ENCODE measurements at regions not wholly inside any gene's neighbourhood (a gene's known extent, or its start where the extent isn't known, plus 50 kb on each side); places are given as distances from the start of the nearest gene placed in this dataset.

DNA sequence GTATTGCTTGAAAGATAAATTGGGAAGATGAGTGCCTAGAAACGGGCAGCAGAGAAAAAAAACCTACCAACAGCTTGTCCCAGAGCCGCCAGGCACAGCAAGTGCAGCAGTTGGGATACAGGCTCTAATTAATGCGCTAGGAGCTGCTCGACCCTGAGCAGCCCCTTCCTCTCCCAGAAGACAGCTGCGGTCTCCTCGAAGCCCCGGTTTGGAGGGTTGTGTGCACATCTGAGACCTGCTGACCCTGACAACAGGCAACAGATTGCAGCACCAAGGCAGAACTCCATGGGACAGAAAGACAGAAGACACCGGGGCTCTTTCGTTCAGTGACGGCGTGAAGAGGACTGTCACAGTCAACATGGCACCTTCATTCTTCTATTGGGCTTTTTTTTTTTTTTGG is 101.4 kb downstream of the TSEN15 start:
- Histone ChIP-seq H3K27ac (no peak overlapping the region), H3K27me3 (ENCODE audit: insufficient read depth, low read depth) (no peaks in the 10 kb centered on the region), H3F3A (ENCODE audit: insufficient read depth, low read depth) (no peaks in the 10 kb centered on the region), H3K79me2 (ENCODE audit: low read depth) (no peaks in the 10 kb centered on the region), H3K9me2 (ENCODE audit: insufficient read depth) (no peaks in the 10 kb centered on the region; the same call in 1 of the 2 replicates), H2AFZ (no peak overlapping the region), H3K36me3 (ENCODE audit: low read depth) (no peaks in the 10 kb centered on the region), H4K20me1 (ENCODE audit: insufficient read depth) (no peaks in the 10 kb centered on the region), H3K4me3 (no peak overlapping the region), H3K4me2 (no peak overlapping the region), H3K4me1 (replicated peaks; ENCODE audit: insufficient read depth) (no peaks in the 10 kb centered on the region), H3K9me3 (ENCODE audit: insufficient read depth, low read depth) (no peaks in the 10 kb centered on the region)
- DNase-seq = no peak
- ChIA-PET CTCF (no interaction called here), POLR2A (ENCODE audit: unreplicated experiment) (no interaction called here)
- intact Hi-C loops (cut with micrococcal nuclease; ENCODE audit: unreplicated experiment) = no loop called here
- BruUV-seq (replicated peaks) = no TSS peak
- TF ChIP-seq, protein P1, sequence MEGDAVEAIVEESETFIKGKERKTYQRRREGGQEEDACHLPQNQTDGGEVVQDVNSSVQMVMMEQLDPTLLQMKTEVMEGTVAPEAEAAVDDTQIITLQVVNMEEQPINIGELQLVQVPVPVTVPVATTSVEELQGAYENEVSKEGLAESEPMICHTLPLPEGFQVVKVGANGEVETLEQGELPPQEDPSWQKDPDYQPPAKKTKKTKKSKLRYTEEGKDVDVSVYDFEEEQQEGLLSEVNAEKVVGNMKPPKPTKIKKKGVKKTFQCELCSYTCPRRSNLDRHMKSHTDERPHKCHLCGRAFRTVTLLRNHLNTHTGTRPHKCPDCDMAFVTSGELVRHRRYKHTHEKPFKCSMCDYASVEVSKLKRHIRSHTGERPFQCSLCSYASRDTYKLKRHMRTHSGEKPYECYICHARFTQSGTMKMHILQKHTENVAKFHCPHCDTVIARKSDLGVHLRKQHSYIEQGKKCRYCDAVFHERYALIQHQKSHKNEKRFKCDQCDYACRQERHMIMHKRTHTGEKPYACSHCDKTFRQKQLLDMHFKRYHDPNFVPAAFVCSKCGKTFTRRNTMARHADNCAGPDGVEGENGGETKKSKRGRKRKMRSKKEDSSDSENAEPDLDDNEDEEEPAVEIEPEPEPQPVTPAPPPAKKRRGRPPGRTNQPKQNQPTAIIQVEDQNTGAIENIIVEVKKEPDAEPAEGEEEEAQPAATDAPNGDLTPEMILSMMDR (conservative IDR thresholded peaks at IDR 0.05) = no peak

DNA sequence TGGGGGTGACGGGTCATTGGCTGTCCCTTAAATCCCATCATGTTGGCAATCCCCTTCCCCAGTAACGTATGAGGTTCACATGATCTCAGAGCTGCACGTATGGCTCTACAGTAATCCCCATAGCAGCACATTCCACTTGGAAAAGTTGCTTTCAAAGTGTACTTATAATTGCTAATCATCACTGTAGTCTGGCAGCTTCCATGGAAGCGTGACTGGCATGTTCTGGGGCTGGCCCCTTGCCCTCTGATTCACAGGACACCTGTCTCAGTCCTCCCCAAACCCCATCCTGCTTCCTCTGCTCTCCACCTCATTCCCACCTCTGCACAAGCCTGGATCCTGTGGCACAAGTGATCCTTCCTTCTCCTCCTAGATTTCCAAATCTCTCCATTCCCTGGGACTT is 102.2 kb downstream of the TSEN15 start:
- no peaks in the 10 kb centered on the region for H3K9me3 ChIP-seq (ENCODE audit: insufficient read depth, low read depth)
- no peaks in the 10 kb centered on the region for H3K79me2 ChIP-seq (ENCODE audit: low read depth)
- ChIA-PET POLR2A (ENCODE audit: unreplicated experiment) (no interaction called here), CTCF (no interaction called here)
- no TSS peak for BruUV-seq (replicated peaks)
- no peak overlapping the region for H3K4me3 ChIP-seq
- H3K4me1 ChIP-seq (replicated peaks; ENCODE audit: insufficient read depth) = no peaks in the 10 kb centered on the region
- no peaks in the 10 kb centered on the region for H3K36me3 ChIP-seq (ENCODE audit: low read depth)
- H3K27me3 ChIP-seq (ENCODE audit: insufficient read depth, low read depth) = no peaks in the 10 kb centered on the region
- intact Hi-C loops (cut with micrococcal nuclease; ENCODE audit: unreplicated experiment) = no loop called here
- no peak for TF ChIP-seq EZH2 (IDR thresholded peaks at IDR 0.05; ENCODE audit: low read depth)
- TF ChIP-seq, protein P1 (conservative IDR thresholded peaks at IDR 0.05) = no peak
- H4K20me1 ChIP-seq (ENCODE audit: insufficient read depth) = no peaks in the 10 kb centered on the region
- no peaks in the 10 kb centered on the region; the same call in 1 of the 2 replicates for H3K9me2 ChIP-seq (ENCODE audit: insufficient read depth)
- H3F3A ChIP-seq (ENCODE audit: insufficient read depth, low read depth) = no peaks in the 10 kb centered on the region
- H2AFZ ChIP-seq = no peak overlapping the region
- no peak overlapping the region for H3K27ac ChIP-seq
- no peak overlapping the region for H3K4me2 ChIP-seq
- no peak for DNase-seq

DNA sequence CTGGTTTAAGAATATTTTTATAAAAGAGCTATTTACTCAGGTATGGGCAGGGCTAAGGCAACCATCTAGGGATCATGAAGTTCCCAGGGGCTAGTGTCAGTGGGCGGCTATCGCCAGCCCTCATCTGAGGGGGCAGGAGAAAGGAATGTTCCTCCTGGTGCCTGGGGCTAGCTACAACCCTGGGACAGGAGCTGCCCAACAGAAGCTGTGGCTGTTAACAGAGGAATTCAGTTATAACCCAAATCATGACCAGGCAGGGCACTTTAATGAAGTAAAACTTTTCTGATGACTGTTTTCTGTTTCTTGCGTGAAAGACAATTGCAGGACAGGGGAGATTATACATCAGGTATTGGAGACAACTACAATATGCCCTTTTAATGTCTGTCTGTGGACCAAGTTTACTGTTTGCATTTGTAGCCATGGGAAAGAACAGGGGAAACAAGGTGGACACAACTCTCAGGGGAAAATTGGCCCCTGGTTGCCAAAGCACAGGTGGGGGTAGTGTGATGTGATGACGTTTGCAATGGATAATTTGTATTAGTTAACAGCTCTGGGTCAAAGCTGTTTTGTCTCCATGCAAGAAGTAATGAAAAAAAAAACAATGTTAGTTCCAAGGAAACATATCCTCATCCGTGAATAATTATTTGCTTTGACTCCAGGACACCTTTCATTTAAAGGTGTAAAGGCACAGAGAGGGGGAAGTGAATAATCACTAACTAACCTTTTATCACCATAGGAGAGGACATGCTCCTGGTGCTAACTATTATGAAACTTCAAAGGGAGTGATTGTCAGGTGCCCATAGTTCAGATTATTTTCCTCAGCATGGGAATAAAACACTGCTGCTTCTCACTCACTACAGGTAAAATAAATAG is 105.2 kb downstream of the TSEN15 start:
- ChIA-PET POLR2A (ENCODE audit: unreplicated experiment) (no interaction called here), CTCF (interaction anchor here (0.6 kb wide), 1 partner anchor 103 kb away, joined by 3 read pairs; no protein-coding TSS in a partner anchor)
- H4K20me1 ChIP-seq (ENCODE audit: insufficient read depth) = no peaks in the 10 kb centered on the region
- H3K27me3 ChIP-seq (ENCODE audit: insufficient read depth, low read depth) = no peaks in the 10 kb centered on the region
- H2AFZ ChIP-seq = no peak overlapping the region
- DNase-seq = no peak
- H3K36me3 ChIP-seq (ENCODE audit: low read depth) = no peaks in the 10 kb centered on the region
- H3K4me2 ChIP-seq = no peak overlapping the region
- no peaks in the 10 kb centered on the region for H3K79me2 ChIP-seq (ENCODE audit: low read depth)
- no peaks in the 10 kb centered on the region for H3F3A ChIP-seq (ENCODE audit: insufficient read depth, low read depth)
- no peaks in the 10 kb centered on the region for H3K4me1 ChIP-seq (replicated peaks; ENCODE audit: insufficient read depth)
- no peak overlapping the region for H3K4me3 ChIP-seq
- H3K9me3 ChIP-seq (ENCODE audit: insufficient read depth, low read depth) = no peaks in the 10 kb centered on the region
- no peaks in the 10 kb centered on the region; the same call in 1 of the 2 replicates for H3K9me2 ChIP-seq (ENCODE audit: insufficient read depth)
- no TSS peak for BruUV-seq (replicated peaks)
- H3K27ac ChIP-seq = no peak overlapping the region
- TF ChIP-seq, protein P1 (conservative IDR thresholded peaks at IDR 0.05) = no peak
- no peak for TF ChIP-seq EZH2 (IDR thresholded peaks at IDR 0.05; ENCODE audit: low read depth)
- intact Hi-C loops (cut with micrococcal nuclease; ENCODE audit: unreplicated experiment) = no loop called here
